Activated CD4-positive, alpha-beta memory T cell treated with anti-CD3 and anti-CD28 coated beads for 36 hours (primary cell): ENCODE measurements at regions not wholly inside any gene's neighbourhood (a gene's known extent, or its start where the extent isn't known, plus 50 kb on each side); places are given as distances from the start of the nearest gene placed in this dataset.

Source experiments
- CTCF ChIA-PET: fragments of 350-600 bp; sonication (Branson Sonifier 250); formaldehyde crosslinking; loops from one replicate; lab custom pipeline; 2021; ENCODE audit warnings: antibody characterized with exemption, inconsistent platforms; lab: Charles Lee
- POLR2A ChIA-PET: fragments of 350-600 bp; sonication (Branson Sonifier 250); formaldehyde crosslinking; loops from one replicate; lab custom pipeline; 2021; ENCODE audit warnings: antibody characterized with exemption; lab: Charles Lee
- DNase-seq: peaks from one replicate; pipeline ENCODE4 v3.0.0-alpha.2; 2020
- H3K27ac Mint-ChIP-seq: one replicate; pipeline ENCODE4 v1.8.0; 2021; ENCODE audit warnings: mixed read lengths
- H3K27me3 Mint-ChIP-seq: one replicate; pipeline ENCODE4 v1.8.0; 2021; ENCODE audit warnings: mixed read lengths
- H3K36me3 Mint-ChIP-seq: one replicate; pipeline ENCODE4 v1.8.0; 2021; ENCODE audit warnings: mixed read lengths
- H3K4me1 Mint-ChIP-seq: one replicate; pipeline ENCODE4 v1.8.0; 2021; ENCODE audit warnings: low read depth, mixed read lengths
- H3K4me3 Mint-ChIP-seq: one replicate; pipeline ENCODE4 v1.8.0; 2021; ENCODE audit warnings: mild to moderate bottlenecking, mixed read lengths
- H3K9me3 Mint-ChIP-seq: one replicate; pipeline ENCODE4 v1.8.0; 2021; ENCODE audit warnings: mixed read lengths
- intact Hi-C: fragments of 100-400 bp; cut with micrococcal nuclease; formaldehyde crosslinking; loops from one replicate; pipeline ENCODE4 v1.15.1; 2023

DNA sequence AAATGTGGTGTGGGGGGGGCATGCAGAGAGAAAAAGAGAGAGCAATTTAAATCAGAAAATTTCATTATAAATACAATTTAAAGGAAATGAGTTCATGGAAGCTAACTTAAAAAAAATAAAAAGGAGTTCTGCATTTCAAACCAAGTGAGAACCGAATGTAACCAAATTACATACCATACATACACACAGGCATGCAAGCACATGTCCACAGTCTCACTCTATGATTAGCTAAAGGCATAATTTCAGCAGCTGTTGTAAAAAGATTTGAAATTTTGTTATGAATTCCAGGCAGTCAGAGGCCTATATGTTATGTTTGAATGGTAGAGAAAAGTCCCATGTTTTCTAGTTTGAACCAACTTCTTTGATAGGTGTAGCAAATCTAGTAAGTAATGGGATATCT, 611.6 kb upstream of the ADGRL3 start:
- H3K4me3 Mint-ChIP-seq: no peak overlapping the region
- H3K27ac Mint-ChIP-seq: no peak overlapping the region
- intact Hi-C loops: no loop called here
- no peaks in the 10 kb centered on the region for H3K27me3 Mint-ChIP-seq
- H3K36me3 Mint-ChIP-seq: no peaks in the 10 kb centered on the region
- ChIA-PET POLR2A (no interaction called here), CTCF (no interaction called here)
- peaks cover 22% of the 10 kb centered on the region for H3K9me3 Mint-ChIP-seq
- no peaks in the 10 kb centered on the region for H3K4me1 Mint-ChIP-seq
- DNase-seq: no peak

DNA sequence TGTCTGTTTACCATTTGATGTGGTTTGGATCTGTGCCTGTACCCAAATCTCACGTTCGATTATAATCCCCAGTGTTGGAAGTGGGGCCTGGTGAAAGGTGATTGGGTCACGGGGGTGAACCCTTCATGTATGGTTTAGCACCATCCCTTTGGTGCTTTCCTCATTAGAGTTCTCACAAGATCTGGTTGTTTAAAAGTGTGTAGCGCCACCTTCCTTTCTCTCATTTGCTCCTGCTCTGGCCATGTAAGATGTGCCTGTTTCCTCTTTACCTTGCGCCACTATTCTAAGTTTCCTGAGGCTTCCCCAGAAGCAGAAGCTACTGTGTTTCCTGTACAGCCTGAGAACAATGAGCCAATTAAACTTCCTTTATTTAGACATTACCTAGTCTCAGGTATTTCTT, 610.7 kb upstream of the ADGRL3 start:
- no peaks in the 10 kb centered on the region for H3K36me3 Mint-ChIP-seq
- intact Hi-C loops: no loop called here
- DNase-seq: no peak
- POLR2A ChIA-PET: no interaction called here
- H3K27me3 Mint-ChIP-seq: no peaks in the 10 kb centered on the region
- no peaks in the 10 kb centered on the region for H3K4me1 Mint-ChIP-seq
- no peak overlapping the region for H3K27ac Mint-ChIP-seq
- H3K4me3 Mint-ChIP-seq: no peak overlapping the region
- CTCF ChIA-PET: no interaction called here
- peaks cover 21% of the 10 kb centered on the region for H3K9me3 Mint-ChIP-seq

GRCh38 chr4:60590116-60590515, 610.0 kb upstream of the ADGRL3 start:
- ChIA-PET POLR2A (no interaction called here), CTCF (no interaction called here)
- intact Hi-C loops: no loop called here
- H3K4me3 Mint-ChIP-seq: no peak overlapping the region
- no peak for DNase-seq
- H3K27me3 Mint-ChIP-seq: no peaks in the 10 kb centered on the region
- no peaks in the 10 kb centered on the region for H3K4me1 Mint-ChIP-seq
- H3K36me3 Mint-ChIP-seq: no peaks in the 10 kb centered on the region
- H3K27ac Mint-ChIP-seq: no peak overlapping the region
- peaks cover 19% of the 10 kb centered on the region for H3K9me3 Mint-ChIP-seq

GRCh38 chr4:60605646-60606354, 594.3 kb upstream of the ADGRL3 start:
- no peak for DNase-seq
- Mint-ChIP-seq H3K27ac (no peak overlapping the region), H3K36me3 (no peaks in the 10 kb centered on the region), H3K4me3 (no peak overlapping the region), H3K4me1 (no peaks in the 10 kb centered on the region), H3K9me3 (peaks cover 11% of the 10 kb centered on the region), H3K27me3 (no peaks in the 10 kb centered on the region)
- POLR2A ChIA-PET: no interaction called here
- CTCF ChIA-PET: no interaction called here
- intact Hi-C loops: no loop called here

- Mint-ChIP-seq H3K4me1 (no peaks in the 10 kb centered on the region), H3K36me3 (no peaks in the 10 kb centered on the region), H3K4me3 (no peak overlapping the region), H3K27me3 (no peaks in the 10 kb centered on the region), H3K27ac (no peak overlapping the region), H3K9me3 (peaks cover 10% of the 10 kb centered on the region)
- CTCF ChIA-PET: no interaction called here
- no peak for DNase-seq
- POLR2A ChIA-PET: no interaction called here
- intact Hi-C loops: no loop called here
Observed at GRCh38 chr4:60611762-60612496, 588.2 kb upstream of the ADGRL3 start.

GRCh38 chr4:60617731-60618130, 582.4 kb upstream of the ADGRL3 start:
- Mint-ChIP-seq H3K4me3 (no peak overlapping the region), H3K27me3 (no peaks in the 10 kb centered on the region), H3K4me1 (no peaks in the 10 kb centered on the region), H3K36me3 (no peaks in the 10 kb centered on the region), H3K27ac (no peak overlapping the region), H3K9me3 (peaks cover 18% of the 10 kb centered on the region)
- ChIA-PET POLR2A (no interaction called here), CTCF (no interaction called here)
- no peak for DNase-seq
- intact Hi-C loops: no loop called here

- no peaks in the 10 kb centered on the region for H3K27me3 Mint-ChIP-seq
- no peak overlapping the region for H3K27ac Mint-ChIP-seq
- no peaks in the 10 kb centered on the region for H3K4me1 Mint-ChIP-seq
- no peak overlapping the region for H3K4me3 Mint-ChIP-seq
- POLR2A ChIA-PET: no interaction called here
- H3K36me3 Mint-ChIP-seq: no peaks in the 10 kb centered on the region
- CTCF ChIA-PET: no interaction called here
- intact Hi-C loops: no loop called here
- DNase-seq: no peak
- H3K9me3 Mint-ChIP-seq: peaks cover 18% of the 10 kb centered on the region
Observed at GRCh38 chr4:60619531-60620305, 580.4 kb upstream of the ADGRL3 start.

DNA sequence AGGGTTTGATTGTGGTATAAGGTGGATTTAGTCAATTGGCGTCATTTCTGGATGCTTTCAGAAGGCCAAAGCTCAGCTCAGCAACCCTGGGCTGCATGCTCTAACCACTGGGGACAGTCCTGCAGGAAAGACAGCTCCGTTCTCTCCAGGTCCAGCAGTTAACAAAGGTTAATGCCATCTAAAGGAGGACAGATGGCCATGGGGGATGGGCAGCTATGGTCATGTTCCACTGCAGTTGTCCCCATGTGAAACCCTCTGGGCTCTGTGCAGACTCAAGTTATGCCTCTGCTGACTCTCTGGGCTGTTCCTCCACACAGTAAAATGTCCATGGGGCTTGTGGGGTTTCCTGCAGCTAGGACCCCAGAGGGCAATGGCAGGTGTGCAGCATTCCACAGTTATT, 562.1 kb upstream of the ADGRL3 start:
- peaks cover 34% of the 10 kb centered on the region for H3K9me3 Mint-ChIP-seq
- ChIA-PET CTCF (no interaction called here), POLR2A (no interaction called here)
- DNase-seq: no peak
- H3K36me3 Mint-ChIP-seq: no peaks in the 10 kb centered on the region
- H3K27ac Mint-ChIP-seq: no peak overlapping the region
- no peaks in the 10 kb centered on the region for H3K27me3 Mint-ChIP-seq
- no peak overlapping the region for H3K4me3 Mint-ChIP-seq
- no peaks in the 10 kb centered on the region for H3K4me1 Mint-ChIP-seq
- intact Hi-C loops: no loop called here

DNA sequence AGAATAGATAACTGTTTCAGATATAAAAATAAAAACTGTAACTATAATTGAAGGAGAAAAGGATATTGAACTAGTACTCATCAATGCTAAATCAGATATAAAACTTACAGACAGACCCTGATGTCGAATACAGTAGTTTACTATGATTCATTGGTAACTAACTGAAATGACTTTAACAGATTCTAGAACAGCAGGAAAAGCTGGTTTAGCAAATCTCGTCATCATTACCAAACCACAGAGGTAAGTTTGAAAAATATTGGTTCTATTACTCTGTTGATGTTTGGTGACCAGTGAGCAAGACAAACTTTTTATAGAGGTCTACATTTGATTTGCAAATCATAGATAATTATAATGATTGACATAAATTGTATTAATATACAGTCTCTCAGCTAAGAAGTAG, 551.4 kb upstream of the ADGRL3 start:
- intact Hi-C loops: no loop called here

DNA sequence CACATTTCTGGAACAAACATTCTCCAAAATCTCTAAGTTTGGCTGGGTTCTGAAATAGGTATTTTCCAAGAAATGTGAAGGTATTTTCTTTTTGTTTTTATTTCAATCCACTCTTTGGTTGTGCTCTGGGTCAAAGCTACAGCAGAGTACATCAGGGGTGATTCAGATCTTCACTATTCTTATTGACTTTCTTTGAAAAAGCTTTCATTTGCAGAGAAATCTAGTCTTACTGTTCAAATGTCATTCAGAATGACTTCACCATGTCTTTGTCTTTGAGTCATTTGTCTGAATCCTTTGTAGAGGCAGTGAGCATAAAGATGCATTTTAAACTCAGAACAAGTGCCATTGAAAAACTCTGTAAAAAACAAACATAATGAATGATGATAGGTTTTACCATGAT, 547.2 kb upstream of the ADGRL3 start:
- no peak for DNase-seq
- Mint-ChIP-seq H3K36me3 (no peaks in the 10 kb centered on the region), H3K27ac (no peak overlapping the region), H3K4me3 (no peak overlapping the region), H3K4me1 (no peaks in the 10 kb centered on the region), H3K27me3 (no peaks in the 10 kb centered on the region), H3K9me3 (peaks cover 15% of the 10 kb centered on the region)
- intact Hi-C loops: no loop called here
- ChIA-PET CTCF (no interaction called here), POLR2A (no interaction called here)

More for the DNA sequence above, 551.4 kb upstream of the ADGRL3 start:
- no peaks in the 10 kb centered on the region for H3K4me1 Mint-ChIP-seq
- peaks cover 18% of the 10 kb centered on the region for H3K9me3 Mint-ChIP-seq
- ChIA-PET POLR2A (no interaction called here), CTCF (no interaction called here)
- DNase-seq: no peak
- H3K4me3 Mint-ChIP-seq: no peak overlapping the region
- no peaks in the 10 kb centered on the region for H3K36me3 Mint-ChIP-seq
- H3K27me3 Mint-ChIP-seq: no peaks in the 10 kb centered on the region
- no peak overlapping the region for H3K27ac Mint-ChIP-seq

DNA sequence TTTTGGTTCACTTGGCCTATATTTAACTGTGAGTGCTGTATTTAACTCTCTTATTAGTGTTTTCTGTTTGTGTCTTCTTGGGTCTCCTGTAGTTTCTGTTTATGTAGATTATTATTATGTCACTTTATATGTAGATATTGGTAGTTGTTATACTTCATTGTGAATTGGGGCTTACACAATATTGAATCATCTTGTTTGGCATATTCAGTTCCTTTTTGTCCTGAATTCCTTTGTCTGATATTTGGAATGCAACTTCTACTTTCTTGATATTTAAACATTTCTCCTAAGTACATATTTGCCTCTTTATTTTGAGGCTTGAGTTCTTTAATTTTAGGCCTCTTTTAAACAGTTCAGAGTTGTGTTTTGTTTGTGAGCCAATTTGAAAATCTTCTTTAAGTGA, 544.8 kb upstream of the ADGRL3 start:
- POLR2A ChIA-PET: no interaction called here
- no peak for DNase-seq
- H3K27ac Mint-ChIP-seq: no peak overlapping the region
- H3K9me3 Mint-ChIP-seq: peaks cover 13% of the 10 kb centered on the region
- H3K4me3 Mint-ChIP-seq: no peak overlapping the region
- no peaks in the 10 kb centered on the region for H3K36me3 Mint-ChIP-seq
- CTCF ChIA-PET: no interaction called here
- intact Hi-C loops: no loop called here
- H3K4me1 Mint-ChIP-seq: no peaks in the 10 kb centered on the region
- no peaks in the 10 kb centered on the region for H3K27me3 Mint-ChIP-seq

DNA sequence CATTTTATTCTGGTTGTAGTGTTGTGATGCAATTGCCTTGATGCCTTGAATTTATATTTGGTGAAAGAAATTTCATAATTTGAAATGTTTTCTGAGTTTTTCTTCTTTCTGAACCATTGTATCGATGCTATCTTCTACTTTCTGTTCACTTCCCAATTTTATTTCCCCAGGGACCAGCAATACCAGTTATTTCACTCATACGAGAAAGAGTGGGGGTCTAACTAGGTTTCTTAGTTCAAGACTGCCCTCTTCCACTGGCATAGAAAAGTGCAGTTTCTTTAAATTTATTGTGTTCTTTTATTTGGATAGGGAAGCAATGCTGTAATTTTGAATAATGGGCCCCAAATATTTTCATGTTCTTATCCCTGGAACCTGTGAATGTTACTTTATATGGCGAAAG, 544.0 kb upstream of the ADGRL3 start:
- intact Hi-C loops: no loop called here
- ChIA-PET POLR2A (no interaction called here), CTCF (no interaction called here)
- no peak overlapping the region for H3K27ac Mint-ChIP-seq
- H3K36me3 Mint-ChIP-seq: no peaks in the 10 kb centered on the region
- peaks cover 13% of the 10 kb centered on the region for H3K9me3 Mint-ChIP-seq
- H3K4me1 Mint-ChIP-seq: no peaks in the 10 kb centered on the region
- H3K27me3 Mint-ChIP-seq: no peaks in the 10 kb centered on the region
- H3K4me3 Mint-ChIP-seq: no peak overlapping the region
- DNase-seq: no peak
